HCT116 (cell line): ENCODE measurements at regions not wholly inside any gene's neighbourhood (a gene's known extent, or its start where the extent isn't known, plus 50 kb on each side); places are given as distances from the start of the nearest gene placed in this dataset.

ENCODE experiments used
- ATAC-seq: fragments of 200-7000 bp; cut with Tn5 transposase; 2 replicates; pipeline ENCODE4 v1.9.1; 2020; ENCODE audit warnings: mild to moderate bottlenecking, moderate library complexity
- BruUV-seq: library from RNA; stranded (reverse); fragments of 400-500 nt; replicated peaks from 2 replicates; lab custom pipeline; 2021; lab: Mats Ljungman, UMichigan
- CTCF ChIA-PET: fragments of 300-600 bp; sonication (Branson Sonifier 250); formaldehyde crosslinking; loops from one replicate; lab custom pipeline; 2021; ENCODE audit warnings: antibody characterized with exemption; lab: Charles Lee
- POLR2A ChIA-PET: fragments of 300-600, 350-600 bp; sonication (Branson Sonifier 250); formaldehyde crosslinking; loops from one replicate; lab custom pipeline; 2021; ENCODE audit warnings: antibody characterized with exemption; lab: Charles Lee
- RAD21 ChIA-PET, 2 experiments: fragments of 300-600 bp; sonication (Branson Sonifier 250); formaldehyde crosslinking; loops; one replicate each; lab custom pipeline; 2023; ENCODE audit warnings: low total read pairs in 2 of 2; ENCODE audit not compliant: uncharacterized antibody in 2 of 2, unreplicated experiment in 2 of 2, low non-redundant PET in 1 of 2; lab: Charles Lee
- DNase-seq: peaks from one replicate; pipeline ENCODE4 v3.0.0-alpha.2; 2010; ENCODE audit warnings: low read depth, low spot score
- H2AFZ ChIP-seq: fragments of 200-600 bp; shearing (Covaris generic), sonication (generic); 2 replicates; pipeline ENCODE4 v1.6.1; 2017; ENCODE audit warnings: low read depth, mixed run types, mixed read lengths, antibody characterized with exemption, low read length; ENCODE audit not compliant: poor library complexity, severe bottlenecking
- H3K27ac ChIP-seq: 2 replicates; pipeline ENCODE4 v1.5.1; 2012; ENCODE audit warnings: low read depth, low read length
- H3K27me3 ChIP-seq: fragments of 200-600 bp; sonication (generic); 2 replicates; pipeline ENCODE4 v1.6.1; 2016; ENCODE audit warnings: mixed run types, low read length, mixed read lengths; ENCODE audit not compliant: insufficient read depth
- H3K36me3 ChIP-seq, 2 experiments: fragments of 200-500 bp in 1 of 2; fragments of 200-600 bp in 1 of 2; sonication (Bioruptor generic) in 1 of 2; sonication (generic) in 1 of 2; 2 replicates each; pipeline versions ENCODE4 v1.5.1 to v1.6.1; 2014 to 2016; ENCODE audit warnings: low read length in 2 of 2, inconsistent platforms in 1 of 2, mixed read lengths in 1 of 2, mixed run types in 1 of 2; ENCODE audit not compliant: insufficient read depth in 2 of 2, control insufficient read depth in 1 of 2
- H3K4me1 ChIP-seq, 2 experiments: fragments of 200-600 bp in 1 of 2; sonication (generic) in 1 of 2; 2 replicates each; pipeline versions ENCODE4 v1.5.1 to v1.6.1; 2012 to 2017; ENCODE audit warnings: low read length in 2 of 2, inconsistent platforms in 1 of 2, mild to moderate bottlenecking in 1 of 2, mixed read lengths in 1 of 2, mixed run types in 1 of 2, moderate library complexity in 1 of 2; ENCODE audit not compliant: insufficient read depth in 2 of 2, control insufficient read depth in 1 of 2
- H3K4me2 ChIP-seq: fragments of 200-600 bp; sonication (generic); 2 replicates; pipeline ENCODE4 v1.6.1; 2017; ENCODE audit warnings: mixed run types, low read length, mixed read lengths
- H3K4me3 ChIP-seq, 2 experiments: fragments of 200-600 bp in 1 of 2; sonication (generic) in 1 of 2; replicated peaks in 1 of 2; 2 replicates each; pipeline ENCODE4 v1.5.1; 2011 to 2016; ENCODE audit warnings: low read length in 2 of 2, control low read depth in 1 of 2, low read depth in 1 of 2, mild to moderate bottlenecking in 1 of 2, mixed read lengths in 1 of 2, mixed run types in 1 of 2
- H3K79me2 ChIP-seq: fragments of 200-600 bp; sonication (generic); 2 replicates; pipeline ENCODE4 v1.6.1; 2017; ENCODE audit warnings: mild to moderate bottlenecking, mixed run types, low read length, moderate library complexity, mixed read lengths; ENCODE audit not compliant: insufficient read depth
- H3K9ac ChIP-seq: fragments of 200-600 bp; sonication (generic); 2 replicates; pipeline ENCODE4 v1.6.1; 2016; ENCODE audit warnings: low read length, mixed read lengths
- H3K9me2 ChIP-seq: fragments of 200-600 bp; sonication (generic), shearing (Covaris generic); 2 replicates; pipeline ENCODE4 v1.6.1; 2017; ENCODE audit warnings: mixed run types, mild to moderate bottlenecking, moderate library complexity; ENCODE audit not compliant: insufficient read depth
- H3K9me3 ChIP-seq, 2 experiments: fragments of 200-500 bp in 1 of 2; fragments of 200-600 bp in 1 of 2; sonication (Bioruptor generic) in 1 of 2; sonication (generic) in 1 of 2; 2 replicates each; pipeline ENCODE4 v1.6.1; 2014 to 2017; ENCODE audit warnings: low read length in 2 of 2, mixed read lengths in 2 of 2, inconsistent platforms in 1 of 2, low read depth in 1 of 2, mild to moderate bottlenecking in 1 of 2, mixed run types in 1 of 2, moderate library complexity in 1 of 2; ENCODE audit not compliant: control insufficient read depth in 1 of 2, insufficient read depth in 1 of 2
- H4K20me1 ChIP-seq: fragments of 200-600 bp; sonication (generic), shearing (Covaris generic); 2 replicates; pipeline ENCODE4 v1.6.1; 2017; ENCODE audit warnings: mixed run types, mild to moderate bottlenecking, moderate library complexity; ENCODE audit not compliant: insufficient read depth
- ATF3 ChIP-seq: IDR thresholded peaks from 2 replicates; pipeline ENCODE4 v1.6.1; 2012
- CBX3 ChIP-seq: IDR thresholded peaks from 2 replicates; pipeline ENCODE4 v1.6.1; 2012; ENCODE audit warnings: low read depth
- EGR1 ChIP-seq: IDR thresholded peaks from 2 replicates; pipeline ENCODE4 v1.6.1; 2012; ENCODE audit warnings: low read depth
- ELF1 ChIP-seq: IDR thresholded peaks from 2 replicates; pipeline ENCODE4 v1.6.1; 2012; ENCODE audit warnings: low read depth, borderline replicate concordance
- EZH2 ChIP-seq: fragments of 200-600 bp; sonication (generic); IDR thresholded peaks from 2 replicates; pipeline ENCODE4 v1.6.1; 2017; ENCODE audit warnings: antibody characterized with exemption, mixed run types
- EZH2phosphoT487 ChIP-seq: fragments of 200-600 bp; IDR thresholded peaks from 2 replicates; pipeline ENCODE4 v1.6.1; 2018; ENCODE audit warnings: antibody characterized with exemption, borderline replicate concordance
- FOSL1 ChIP-seq: IDR thresholded peaks from 2 replicates; pipeline ENCODE4 v1.6.1; 2012; ENCODE audit warnings: low read depth
- JUND ChIP-seq: IDR thresholded peaks from 2 replicates; pipeline ENCODE4 v1.6.1; 2012
- MAX ChIP-seq: IDR thresholded peaks from 2 replicates; pipeline ENCODE4 v1.6.1; 2012
- POLR2AphosphoS5 ChIP-seq: IDR thresholded peaks from 2 replicates; pipeline ENCODE4 v1.6.1; 2011; ENCODE audit warnings: mild to moderate bottlenecking, low read depth, low read length, moderate library complexity
- SIN3A ChIP-seq: IDR thresholded peaks from 2 replicates; pipeline ENCODE4 v1.6.1; 2012; ENCODE audit warnings: low read depth
- SP1 ChIP-seq: IDR thresholded peaks from 2 replicates; pipeline ENCODE4 v1.6.1; 2012; ENCODE audit warnings: low read depth
- SRF ChIP-seq: IDR thresholded peaks from 2 replicates; pipeline ENCODE4 v1.6.1; 2012; ENCODE audit warnings: low read depth
- TCF7L2 ChIP-seq: IDR thresholded peaks from 2 replicates; pipeline ENCODE4 v1.7.0; 2011; ENCODE audit warnings: borderline replicate concordance, inconsistent platforms; ENCODE audit not compliant: insufficient read depth, insufficient read length; ENCODE audit errors: extremely low read depth
- YY1 ChIP-seq: IDR thresholded peaks from 2 replicates; pipeline ENCODE4 v1.6.1; 2011; ENCODE audit warnings: low read length, low read depth, moderate library complexity, mild to moderate bottlenecking; ENCODE audit not compliant: insufficient replicate concordance; ENCODE audit errors: extremely low read depth
- ZBTB33 ChIP-seq: IDR thresholded peaks from 2 replicates; pipeline ENCODE4 v1.6.1; 2011; ENCODE audit warnings: mild to moderate bottlenecking, low read length, moderate library complexity; ENCODE audit not compliant: insufficient replicate concordance; ENCODE audit errors: extremely low read depth
- ZNF274 ChIP-seq: fragments of 200-500 bp; sonication (Bioruptor generic); IDR thresholded peaks from 2 replicates; pipeline ENCODE4 v1.6.1; 2014; ENCODE audit warnings: mild to moderate bottlenecking, low read depth, low read length, inconsistent platforms
- intact Hi-C: fragments of 100-400 bp; cut with micrococcal nuclease; formaldehyde crosslinking; loops from 2 replicates; pipeline ENCODE4 v1.10.0; 2022
- TF ChIP-seq, protein P1 (sequence below), 3 experiments: fragments of 200-600 bp in 1 of 3; sonication (generic) in 1 of 3; IDR thresholded peaks in 2 of 3; conservative IDR thresholded peaks in 1 of 3; 2 replicates each; pipeline ENCODE4 v1.5.1; 2012 to 2017; ENCODE audit warnings: low read depth in 2 of 3, low read length in 2 of 3, antibody characterized with exemption in 1 of 3, borderline replicate concordance in 1 of 3, control low read depth in 1 of 3, mild to moderate bottlenecking in 1 of 3, mixed read lengths in 1 of 3, mixed run types in 1 of 3, moderate library complexity in 1 of 3; ENCODE audit not compliant: insufficient read depth in 1 of 3

- BruUV-seq, result no TSS peak
- Histone ChIP-seq H3K36me3 (no peaks in the 10 kb centered on the region), H3K27ac (no peak overlapping the region), H3K9me3 (no peaks in the 10 kb centered on the region), H3K4me1 (no peaks in the 10 kb centered on the region), H3K9ac (no peak overlapping the region), H3K4me3 (no peak overlapping the region), H3K79me2 (no peaks in the 10 kb centered on the region)
- ATAC-seq (no peak), DNase-seq (no peak)
- ChIA-PET POLR2A (no interaction called here), CTCF (no interaction called here)
- TF ChIP-seq ELF1, result no peak
- no peak for TF ChIP-seq TCF7L2
- TF ChIP-seq EZH2phosphoT487, result no peak
- TF ChIP-seq ZNF274, result no peak
- no peak for TF ChIP-seq EZH2
- TF ChIP-seq SIN3A, result no peak
- no peak for TF ChIP-seq ATF3
- TF ChIP-seq EGR1, result no peak
- TF ChIP-seq POLR2AphosphoS5, result no peak
- TF ChIP-seq FOSL1, result no peak
- no peak for TF ChIP-seq CBX3
- no peak for TF ChIP-seq ZBTB33
- TF ChIP-seq SRF, result no peak
- no peak for TF ChIP-seq YY1
- TF ChIP-seq MAX, result no peak
- TF ChIP-seq, protein P1, sequence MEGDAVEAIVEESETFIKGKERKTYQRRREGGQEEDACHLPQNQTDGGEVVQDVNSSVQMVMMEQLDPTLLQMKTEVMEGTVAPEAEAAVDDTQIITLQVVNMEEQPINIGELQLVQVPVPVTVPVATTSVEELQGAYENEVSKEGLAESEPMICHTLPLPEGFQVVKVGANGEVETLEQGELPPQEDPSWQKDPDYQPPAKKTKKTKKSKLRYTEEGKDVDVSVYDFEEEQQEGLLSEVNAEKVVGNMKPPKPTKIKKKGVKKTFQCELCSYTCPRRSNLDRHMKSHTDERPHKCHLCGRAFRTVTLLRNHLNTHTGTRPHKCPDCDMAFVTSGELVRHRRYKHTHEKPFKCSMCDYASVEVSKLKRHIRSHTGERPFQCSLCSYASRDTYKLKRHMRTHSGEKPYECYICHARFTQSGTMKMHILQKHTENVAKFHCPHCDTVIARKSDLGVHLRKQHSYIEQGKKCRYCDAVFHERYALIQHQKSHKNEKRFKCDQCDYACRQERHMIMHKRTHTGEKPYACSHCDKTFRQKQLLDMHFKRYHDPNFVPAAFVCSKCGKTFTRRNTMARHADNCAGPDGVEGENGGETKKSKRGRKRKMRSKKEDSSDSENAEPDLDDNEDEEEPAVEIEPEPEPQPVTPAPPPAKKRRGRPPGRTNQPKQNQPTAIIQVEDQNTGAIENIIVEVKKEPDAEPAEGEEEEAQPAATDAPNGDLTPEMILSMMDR (IDR thresholded peaks at IDR 0.05 in 2 of 3, conservative IDR thresholded peaks at IDR 0.05 in 1 of 3; ENCODE audit: borderline replicate concordance in 1 of 3, insufficient read depth in 1 of 3, low read depth in 2 of 3, low read length in 2 of 3), result no peak
- no peak for TF ChIP-seq SP1
- no peak for TF ChIP-seq JUND
- TF ChIP-seq, all 23 proteins: peak for 0
- Histone ChIP-seq H4K20me1 (no peaks in the 10 kb centered on the region), H3K4me2 (no peak overlapping the region), H3K27me3 (no peaks in the 10 kb centered on the region), H2AFZ (no peak overlapping the region), H3K9me2 (no peaks in the 10 kb centered on the region)
- RAD21 ChIA-PET, result no interaction called here
- intact Hi-C loops, result no loop called here
These were observed 289.0 kb downstream of the CAAP1 start for GRCh38 chr9:26603617-26604016.
